DND-41 (cell line): ENCODE measurements at regions not wholly inside any gene's neighbourhood (a gene's known extent, or its start where the extent isn't known, plus 50 kb on each side); places are given as distances from the start of the nearest gene placed in this dataset.

Experiments
- EZH2 ChIP-seq: IDR thresholded peaks from 3 replicates; pipeline ENCODE4 v1.6.1; 2012; ENCODE audit warnings: borderline replicate concordance, low read depth, mild to moderate bottlenecking, moderate library complexity, low read length, inconsistent platforms; ENCODE audit not compliant: severe bottlenecking
- TF ChIP-seq, protein P1 (sequence below): IDR thresholded peaks from 2 replicates; pipeline ENCODE4 v1.5.1; 2012; ENCODE audit warnings: borderline replicate concordance, low read length, moderate library complexity, mild to moderate bottlenecking; ENCODE audit not compliant: poor library complexity, severe bottlenecking; ENCODE audit errors: extremely low read depth

DNA sequence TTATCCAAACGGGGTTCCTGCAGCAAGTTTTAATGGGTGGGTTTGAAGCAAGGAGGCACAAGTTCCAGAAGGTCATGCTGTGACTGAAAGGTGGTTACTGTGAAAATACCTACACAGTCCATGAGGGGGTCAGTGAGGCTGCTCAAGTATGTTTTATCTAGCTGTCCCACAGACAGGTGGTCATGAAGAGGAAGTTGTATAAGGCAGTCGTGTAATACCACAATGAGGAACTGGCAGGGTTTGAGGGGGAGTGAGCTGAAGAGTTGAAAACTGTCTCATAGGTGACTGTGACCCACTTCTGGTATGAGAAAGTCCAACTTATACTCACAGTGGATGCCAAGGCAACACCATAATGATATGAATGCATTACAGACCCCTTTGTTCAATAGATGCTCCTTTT is 856.8 kb downstream of the OTOL1 start:
- TF ChIP-seq, protein P1, sequence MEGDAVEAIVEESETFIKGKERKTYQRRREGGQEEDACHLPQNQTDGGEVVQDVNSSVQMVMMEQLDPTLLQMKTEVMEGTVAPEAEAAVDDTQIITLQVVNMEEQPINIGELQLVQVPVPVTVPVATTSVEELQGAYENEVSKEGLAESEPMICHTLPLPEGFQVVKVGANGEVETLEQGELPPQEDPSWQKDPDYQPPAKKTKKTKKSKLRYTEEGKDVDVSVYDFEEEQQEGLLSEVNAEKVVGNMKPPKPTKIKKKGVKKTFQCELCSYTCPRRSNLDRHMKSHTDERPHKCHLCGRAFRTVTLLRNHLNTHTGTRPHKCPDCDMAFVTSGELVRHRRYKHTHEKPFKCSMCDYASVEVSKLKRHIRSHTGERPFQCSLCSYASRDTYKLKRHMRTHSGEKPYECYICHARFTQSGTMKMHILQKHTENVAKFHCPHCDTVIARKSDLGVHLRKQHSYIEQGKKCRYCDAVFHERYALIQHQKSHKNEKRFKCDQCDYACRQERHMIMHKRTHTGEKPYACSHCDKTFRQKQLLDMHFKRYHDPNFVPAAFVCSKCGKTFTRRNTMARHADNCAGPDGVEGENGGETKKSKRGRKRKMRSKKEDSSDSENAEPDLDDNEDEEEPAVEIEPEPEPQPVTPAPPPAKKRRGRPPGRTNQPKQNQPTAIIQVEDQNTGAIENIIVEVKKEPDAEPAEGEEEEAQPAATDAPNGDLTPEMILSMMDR: no peak
- no peak for TF ChIP-seq EZH2
